HFFc6 (cell line): ENCODE measurements at regions not wholly inside any gene's neighbourhood (a gene's known extent, or its start where the extent isn't known, plus 50 kb on each side); places are given as distances from the start of the nearest gene placed in this dataset.

Experiments used
- DNase-seq: peaks from one replicate; pipeline ENCODE4 v3.0.0-alpha.2; 2018
- H3K27ac Mint-ChIP-seq: 2 replicates; pipeline ENCODE4 v1.8.0; 2020; ENCODE audit warnings: mild to moderate bottlenecking, mixed read lengths
- H3K27me3 Mint-ChIP-seq: 2 replicates; pipeline ENCODE4 v1.8.0; 2021; ENCODE audit warnings: mild to moderate bottlenecking, moderate library complexity, mixed read lengths; ENCODE audit not compliant: insufficient read depth
- H3K36me3 Mint-ChIP-seq: 2 replicates; pipeline ENCODE4 v1.8.0; 2021; ENCODE audit warnings: low read depth, mixed read lengths
- H3K4me1 Mint-ChIP-seq: 2 replicates; pipeline ENCODE4 v1.8.0; 2020; ENCODE audit warnings: low read depth, mixed read lengths
- H3K4me3 Mint-ChIP-seq: 2 replicates; pipeline ENCODE4 v1.8.0; 2020; ENCODE audit warnings: mild to moderate bottlenecking, moderate library complexity, mixed read lengths
- H3K9me3 Mint-ChIP-seq: 2 replicates; pipeline ENCODE4 v1.8.0; 2020; ENCODE audit warnings: mild to moderate bottlenecking, mixed read lengths
- CTCF ChIP-seq: fragments of 200-600 bp; sonication (generic); IDR thresholded peaks from 2 replicates; pipeline ENCODE4 v1.5.0; 2021; ENCODE audit warnings: antibody characterized with exemption, mild to moderate bottlenecking

GRCh38 chr1:70518106-70518505 lies 107.0 kb downstream of the CTH start:
- Mint-ChIP-seq H3K9me3 (no peaks in the 10 kb centered on the region), H3K27ac (no peak overlapping the region), H3K4me1 (no peaks in the 10 kb centered on the region), H3K27me3 (no peaks in the 10 kb centered on the region), H3K36me3 (no peaks in the 10 kb centered on the region), H3K4me3 (no peak overlapping the region)
- no peak for DNase-seq
- TF ChIP-seq CTCF, result no peak

GRCh38 chr1:70528590-70529333 lies 117.7 kb downstream of the CTH start:
- Mint-ChIP-seq H3K27ac (no peak overlapping the region), H3K36me3 (no peaks in the 10 kb centered on the region), H3K9me3 (no peaks in the 10 kb centered on the region), H3K4me3 (no peak overlapping the region), H3K4me1 (no peaks in the 10 kb centered on the region), H3K27me3 (peaks cover 12% of the 10 kb centered on the region; the same call in 1 of the 2 replicates)
- peak; percentile 75; the same call in 1 of the 2 replicates for TF ChIP-seq CTCF
- no peak for DNase-seq

- H3K9me3 Mint-ChIP-seq, result no peaks in the 10 kb centered on the region
- no peak overlapping the region for H3K4me3 Mint-ChIP-seq
- peaks cover 9% of the 10 kb centered on the region for H3K4me1 Mint-ChIP-seq
- H3K36me3 Mint-ChIP-seq, result no peaks in the 10 kb centered on the region
- H3K27ac Mint-ChIP-seq, result no peak overlapping the region
- no peak for TF ChIP-seq CTCF
- no peak for DNase-seq
- H3K27me3 Mint-ChIP-seq, result peaks cover 9% of the 10 kb centered on the region
Measured at GRCh38 chr1:70536708-70537366, 125.8 kb downstream of the CTH start.

- Mint-ChIP-seq H3K36me3 (no peaks in the 10 kb centered on the region), H3K4me1 (peaks cover 9% of the 10 kb centered on the region), H3K4me3 (no peak overlapping the region), H3K27me3 (peaks cover 7% of the 10 kb centered on the region), H3K9me3 (no peaks in the 10 kb centered on the region), H3K27ac (no peak overlapping the region)
- DNase-seq, result no peak
- no peak for TF ChIP-seq CTCF
Measured at GRCh38 chr1:70537788-70538187, 126.7 kb downstream of the CTH start.

GRCh38 chr1:70542030-70542429 lies 131.0 kb downstream of the CTH start:
- Mint-ChIP-seq H3K4me1 (peaks cover 2% of the 10 kb centered on the region), H3K9me3 (no peaks in the 10 kb centered on the region), H3K4me3 (no peak overlapping the region), H3K36me3 (no peaks in the 10 kb centered on the region), H3K27ac (no peak overlapping the region), H3K27me3 (peaks cover 3% of the 10 kb centered on the region; the same call in 1 of the 2 replicates)
- TF ChIP-seq CTCF, result no peak
- DNase-seq, result no peak
